ENCODE measurements at regions not wholly inside any gene's neighbourhood (a gene's known extent, or its start where the extent isn't known, plus 50 kb on each side); places are given as distances from the start of the nearest gene placed in this dataset.

DNA sequence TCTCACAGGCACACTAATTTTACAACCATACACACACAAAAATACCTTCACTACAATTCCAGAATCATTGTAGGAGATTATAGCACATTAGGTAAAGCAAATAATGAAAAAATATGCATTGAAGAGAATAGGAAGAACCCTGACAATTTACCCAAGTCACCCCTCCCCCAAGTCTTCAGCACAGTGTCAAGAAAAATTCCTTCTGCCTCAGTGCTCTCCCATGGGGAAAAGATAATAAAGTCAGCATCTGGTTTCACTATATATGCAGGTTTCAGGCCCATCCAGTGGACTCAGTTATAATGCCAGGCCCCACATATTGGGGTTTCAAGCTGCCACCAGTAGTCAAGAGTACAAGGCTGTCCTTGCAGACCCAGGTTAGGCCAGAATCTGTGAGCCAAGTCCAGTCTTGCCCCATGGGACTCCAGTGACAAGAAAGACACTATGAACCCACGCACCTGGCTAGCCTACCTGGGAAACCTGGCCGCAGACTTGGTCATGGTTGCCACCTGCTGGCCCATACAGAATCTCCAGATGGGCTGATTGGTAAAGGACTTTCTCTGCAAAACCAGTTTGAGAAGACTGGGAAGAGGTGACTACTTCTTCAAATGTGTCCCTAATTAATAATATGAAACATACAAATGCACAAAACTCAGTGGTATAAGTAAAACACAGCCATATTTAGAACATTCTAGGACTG, 398.6 kb upstream of the FLRT2 start:
- TF ChIP-seq, protein P1, sequence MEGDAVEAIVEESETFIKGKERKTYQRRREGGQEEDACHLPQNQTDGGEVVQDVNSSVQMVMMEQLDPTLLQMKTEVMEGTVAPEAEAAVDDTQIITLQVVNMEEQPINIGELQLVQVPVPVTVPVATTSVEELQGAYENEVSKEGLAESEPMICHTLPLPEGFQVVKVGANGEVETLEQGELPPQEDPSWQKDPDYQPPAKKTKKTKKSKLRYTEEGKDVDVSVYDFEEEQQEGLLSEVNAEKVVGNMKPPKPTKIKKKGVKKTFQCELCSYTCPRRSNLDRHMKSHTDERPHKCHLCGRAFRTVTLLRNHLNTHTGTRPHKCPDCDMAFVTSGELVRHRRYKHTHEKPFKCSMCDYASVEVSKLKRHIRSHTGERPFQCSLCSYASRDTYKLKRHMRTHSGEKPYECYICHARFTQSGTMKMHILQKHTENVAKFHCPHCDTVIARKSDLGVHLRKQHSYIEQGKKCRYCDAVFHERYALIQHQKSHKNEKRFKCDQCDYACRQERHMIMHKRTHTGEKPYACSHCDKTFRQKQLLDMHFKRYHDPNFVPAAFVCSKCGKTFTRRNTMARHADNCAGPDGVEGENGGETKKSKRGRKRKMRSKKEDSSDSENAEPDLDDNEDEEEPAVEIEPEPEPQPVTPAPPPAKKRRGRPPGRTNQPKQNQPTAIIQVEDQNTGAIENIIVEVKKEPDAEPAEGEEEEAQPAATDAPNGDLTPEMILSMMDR (IDR thresholded peaks at IDR 0.05): peak in 1 of 2 donors; percentile 11
- TF ChIP-seq POLR2A (IDR thresholded peaks at IDR 0.05): no peak
- TF ChIP-seq POLR2AphosphoS5 (IDR thresholded peaks at IDR 0.05): no peak
